Epidermal melanocyte (primary cell): ENCODE measurements at regions not wholly inside any gene's neighbourhood (a gene's known extent, or its start where the extent isn't known, plus 50 kb on each side); places are given as distances from the start of the nearest gene placed in this dataset.

Experiments used
- DNase-seq: peaks from one replicate; pipeline ENCODE4 v3.0.0; 2011; ENCODE audit warnings: low spot score; ENCODE audit not compliant: insufficient read length

GRCh38 chr2:16565481-16565880 lies 100.2 kb downstream of the CYRIA start:
- no peak for DNase-seq

- DNase-seq: no peak
Measured at GRCh38 chr2:16561676-16562075, 104.0 kb downstream of the CYRIA start.

GRCh38 chr2:16561251-16561650 lies 104.4 kb downstream of the CYRIA start:
- DNase-seq: no peak

- DNase-seq: no peak
Measured at GRCh38 chr2:16559278-16560067, 106.2 kb downstream of the CYRIA start.

GRCh38 chr2:16554060-16554583 lies 111.5 kb downstream of the CYRIA start:
- DNase-seq: no peak

- DNase-seq: peak; percentile 20
Measured at GRCh38 chr2:16553226-16553625, 112.4 kb downstream of the CYRIA start.

- DNase-seq: no peak
Measured at GRCh38 chr2:16552202-16552601, 113.4 kb downstream of the CYRIA start.

- no peak for DNase-seq
Measured at GRCh38 chr2:16548036-16548435, 117.6 kb downstream of the CYRIA start.

- DNase-seq: no peak
Measured at GRCh38 chr2:16546128-16546754, 119.4 kb downstream of the CYRIA start.

- DNase-seq: no peak
Measured at GRCh38 chr2:16538707-16539106, 126.9 kb downstream of the CYRIA start.

- DNase-seq: no peak
Measured at GRCh38 chr2:16537347-16537746, 128.3 kb downstream of the CYRIA start.

GRCh38 chr2:16526193-16526592 lies 139.4 kb downstream of the CYRIA start:
- DNase-seq: no peak

- no peak for DNase-seq
Measured at GRCh38 chr2:16525265-16525887, 140.3 kb downstream of the CYRIA start.

- DNase-seq: no peak
Measured at GRCh38 chr2:16523711-16524110, 141.9 kb downstream of the CYRIA start.

GRCh38 chr2:16522031-16522831 lies 143.4 kb downstream of the CYRIA start:
- no peak for DNase-seq

GRCh38 chr2:16520891-16521290 lies 144.7 kb downstream of the CYRIA start:
- DNase-seq: no peak

GRCh38 chr2:16515696-16516095 lies 149.9 kb downstream of the CYRIA start:
- no peak for DNase-seq

- DNase-seq: no peak
Measured at GRCh38 chr2:16513626-16514025, 152.0 kb downstream of the CYRIA start.

- no peak for DNase-seq
Measured at GRCh38 chr2:16511041-16511440, 154.6 kb downstream of the CYRIA start.

GRCh38 chr2:16509042-16509441 lies 156.6 kb downstream of the CYRIA start:
- no peak for DNase-seq

GRCh38 chr2:16508490-16508851 lies 157.2 kb downstream of the CYRIA start:
- DNase-seq: no peak
